H1 (cell line): ENCODE measurements at regions not wholly inside any gene's neighbourhood (a gene's known extent, or its start where the extent isn't known, plus 50 kb on each side); places are given as distances from the start of the nearest gene placed in this dataset.

Experiments
- BACH1 ChIP-seq: IDR thresholded peaks from 2 replicates; pipeline ENCODE4 v1.6.1; 2012; ENCODE audit warnings: low read length, improper control_type of control experiment
- BCL11A ChIP-seq, 2 experiments: IDR thresholded peaks; one replicate each; pipeline ENCODE4 v1.6.1; 2011; ENCODE audit warnings: low read depth in 2 of 2, low read length in 2 of 2, mild to moderate bottlenecking in 2 of 2
- CEBPB ChIP-seq: IDR thresholded peaks from 2 replicates; pipeline ENCODE4 v1.6.1; 2012; ENCODE audit warnings: low read depth, low read length
- CHD2 ChIP-seq: IDR thresholded peaks from 2 replicates; pipeline ENCODE4 v1.6.1; 2012; ENCODE audit warnings: low read length, improper control_type of control experiment
- CHD7 ChIP-seq: fragments of 300-600 bp; sonication (generic); IDR thresholded peaks from 2 replicates; pipeline ENCODE4 v1.7.1; 2012; ENCODE audit warnings: low read length, moderate library complexity, mild to moderate bottlenecking, inconsistent platforms; ENCODE audit not compliant: insufficient replicate concordance
- SAP30 ChIP-seq: fragments of 300-600 bp; sonication (generic); IDR thresholded peaks from 2 replicates; pipeline ENCODE4 v1.7.1; 2012; ENCODE audit warnings: low read length, moderate library complexity, mild to moderate bottlenecking, inconsistent platforms; ENCODE audit not compliant: insufficient read depth, insufficient replicate concordance
- SP2 ChIP-seq: IDR thresholded peaks from 2 replicates; pipeline ENCODE4 v1.6.1; 2012; ENCODE audit warnings: mild to moderate bottlenecking, low read length, inconsistent platforms

GRCh38 chr4:116118221-116118620 is 967.2 kb downstream of the TRAM1L1 start (continued):
- TF ChIP-seq CHD7 (no peak), SP2 (no peak), CHD2 (no peak), CEBPB (no peak), BCL11A (IDR thresholded peaks at IDR 0.05; ENCODE audit: low read depth in 2 of 2, low read length in 2 of 2) (no peak), SAP30 (no peak), BACH1 (no peak)
